Myocyte (in vitro differentiated cells): ENCODE measurements at regions not wholly inside any gene's neighbourhood (a gene's known extent, or its start where the extent isn't known, plus 50 kb on each side); places are given as distances from the start of the nearest gene placed in this dataset.
"Not testable (repeated sequence)": the region's sequence is repeated elsewhere in the genome, so short reads cannot be mapped to it uniquely, and the experiment has no call there.

Source experiments
- DNase-seq: peaks from one replicate; pipeline ENCODE4 v3.0.0-alpha.2; 2012; ENCODE audit warnings: low read depth

DNA sequence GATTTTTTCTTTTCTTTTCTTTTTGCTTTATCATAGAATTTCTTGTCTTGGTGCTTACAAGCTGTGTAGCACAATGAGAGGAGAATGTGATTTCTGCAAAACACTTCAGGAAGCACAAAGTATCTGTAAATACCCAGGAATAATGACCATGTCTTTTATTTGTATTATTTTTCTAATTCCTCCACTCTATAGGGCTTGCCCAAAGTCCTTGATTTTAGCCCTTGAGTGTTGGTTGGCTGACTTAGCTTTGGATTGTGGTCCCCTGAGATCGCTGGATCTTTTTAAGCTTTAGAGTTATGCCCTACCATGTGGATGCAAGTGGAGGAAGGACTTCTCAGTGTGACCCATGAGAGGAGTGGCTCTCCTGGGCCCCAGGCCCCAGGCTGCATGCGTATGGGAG is 52.2 kb downstream of the HOXC4 start:
- DNase-seq, result not testable (repeated sequence)

DNA sequence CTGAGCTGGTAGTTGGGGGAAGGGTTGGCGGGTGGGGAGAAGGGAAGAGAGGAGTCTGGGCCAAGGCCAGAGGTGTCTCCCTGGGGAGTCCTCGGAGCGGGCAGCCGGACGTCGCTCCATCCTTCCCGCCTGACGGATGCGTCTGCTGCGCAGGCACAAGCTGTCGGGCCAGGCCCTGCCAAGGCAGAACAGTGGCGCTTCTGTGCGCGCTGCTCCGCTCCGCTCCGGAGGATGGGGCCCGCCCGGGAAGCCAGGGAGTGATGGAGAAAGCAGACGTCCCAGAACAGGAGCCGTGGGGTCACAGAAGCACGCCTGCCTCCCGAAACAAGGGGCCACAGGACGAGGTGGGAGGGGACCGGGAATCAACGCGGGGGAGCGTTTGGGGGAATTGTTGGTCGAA is 52.6 kb downstream of the HOXC4 start:
- not testable (repeated sequence) for DNase-seq

DNA sequence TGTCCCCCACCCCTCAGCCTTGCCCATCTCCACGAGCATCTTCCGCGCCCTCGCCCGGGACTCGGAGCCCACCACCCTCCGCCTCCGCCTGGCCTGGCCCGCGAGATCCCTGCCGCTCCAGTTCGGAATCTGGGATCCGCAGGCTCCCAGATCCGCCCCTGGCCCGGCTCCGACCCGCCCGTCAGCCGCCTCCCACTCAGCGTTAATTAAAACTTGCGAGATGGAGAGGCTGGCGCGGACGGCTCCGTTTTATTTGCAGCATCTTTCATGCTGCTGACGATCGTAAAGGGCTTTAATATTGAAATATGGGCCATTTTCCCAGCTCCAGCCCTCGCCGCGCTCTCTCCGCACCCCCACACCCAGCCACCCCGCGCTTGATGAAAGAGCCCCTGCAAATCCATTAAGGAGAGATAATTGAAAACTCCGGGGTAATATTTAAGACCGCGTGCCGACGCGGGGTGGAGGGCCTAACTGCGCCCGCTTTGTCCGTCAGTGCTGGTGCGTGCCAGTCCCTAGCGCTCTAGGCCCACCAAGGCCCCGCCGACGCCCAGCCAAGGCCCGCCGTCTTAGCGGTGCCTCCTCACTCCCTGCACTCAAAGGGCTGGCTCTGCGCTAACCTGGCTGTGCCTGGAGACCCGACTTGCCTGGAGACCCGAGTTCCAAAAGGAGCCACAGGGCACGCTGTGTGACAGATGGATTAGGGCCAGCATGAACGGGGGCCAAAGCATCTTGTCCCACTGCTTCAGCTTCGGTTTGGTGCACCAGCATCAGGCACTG is 53.4 kb downstream of the HOXC4 start:
- not testable (repeated sequence) for DNase-seq

DNA sequence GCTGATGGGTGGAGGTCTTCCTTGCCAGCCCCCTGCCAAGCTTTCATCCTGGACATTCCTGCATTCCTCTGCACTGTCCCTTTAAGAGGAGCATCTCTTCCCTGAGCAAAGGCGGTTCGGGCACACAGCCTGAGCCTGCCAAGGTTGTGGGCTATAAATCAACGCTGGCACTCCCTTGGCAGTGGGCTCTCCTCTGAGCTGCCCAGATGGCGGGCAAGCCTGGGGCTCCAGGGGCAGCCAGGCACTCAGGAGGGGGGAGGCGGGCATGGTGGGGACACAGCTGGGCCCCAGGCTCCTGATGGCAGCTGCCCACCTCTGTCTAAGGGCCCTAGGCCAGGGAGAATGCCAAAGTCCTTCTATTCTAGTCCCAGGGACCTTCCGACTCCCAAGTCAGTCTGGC is 58.7 kb downstream of the HOXC4 start:
- DNase-seq, result peak; percentile 66

DNA sequence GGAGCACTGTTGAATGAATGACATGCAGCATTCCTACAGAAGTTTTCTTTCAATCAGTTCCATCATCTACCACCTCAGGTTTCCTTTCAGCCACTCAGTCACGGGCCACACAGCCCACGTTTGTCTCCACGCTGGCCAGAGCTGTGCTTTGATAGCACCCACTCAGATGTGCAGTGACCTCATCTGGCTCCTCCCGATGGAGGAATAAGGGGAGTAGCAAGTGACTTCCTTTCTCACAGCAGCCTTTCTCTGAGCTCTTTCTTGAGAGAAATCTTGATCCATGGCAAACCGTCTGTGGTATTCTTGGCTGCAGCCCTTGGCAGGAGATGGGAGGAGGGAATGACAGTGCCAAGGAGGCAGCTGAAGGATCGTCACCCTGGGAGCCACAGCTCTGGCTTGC is 62.4 kb downstream of the HOXC4 start:
- DNase-seq, result peak; percentile 51

DNA sequence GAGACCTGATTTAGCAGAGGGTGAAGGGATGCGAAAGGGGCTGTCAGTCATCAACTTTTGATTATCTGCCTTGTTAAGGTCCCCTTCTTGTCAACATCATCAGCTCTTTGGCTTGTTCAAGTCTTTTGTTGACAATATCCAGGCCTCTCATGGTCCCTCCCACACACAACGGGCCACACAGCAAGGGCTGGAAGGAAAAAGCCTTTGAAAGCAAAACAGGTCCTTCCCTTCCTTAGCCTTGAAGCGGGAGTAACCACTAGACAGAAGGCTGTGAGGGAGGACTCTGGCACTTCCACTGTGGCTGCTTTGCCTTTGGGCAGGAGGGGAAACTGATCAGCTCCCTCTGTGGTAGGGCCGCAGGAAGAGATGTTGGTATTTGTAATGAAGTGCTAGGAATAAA is 63.8 kb downstream of the HOXC4 start:
- DNase-seq, result not testable (repeated sequence)

DNA sequence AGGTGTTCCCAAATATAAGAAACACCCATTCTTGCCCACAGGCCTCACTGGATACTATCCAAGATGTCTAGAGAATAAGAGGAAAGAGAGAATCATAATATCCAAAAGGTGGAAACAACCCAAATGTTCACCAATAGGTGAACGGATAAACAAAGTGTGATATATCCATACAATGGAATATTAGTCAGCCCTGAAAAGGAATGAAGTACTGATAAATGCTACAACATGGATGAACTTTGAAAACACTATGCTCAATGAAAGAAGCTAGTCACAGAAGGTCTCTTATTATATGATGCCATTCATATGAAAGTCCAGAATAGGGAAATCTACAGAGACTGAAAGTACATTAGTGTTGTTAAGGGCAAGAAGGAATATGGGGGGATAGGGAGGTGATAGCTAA is 65.4 kb downstream of the HOXC4 start:
- DNase-seq, result not testable (repeated sequence)

DNA sequence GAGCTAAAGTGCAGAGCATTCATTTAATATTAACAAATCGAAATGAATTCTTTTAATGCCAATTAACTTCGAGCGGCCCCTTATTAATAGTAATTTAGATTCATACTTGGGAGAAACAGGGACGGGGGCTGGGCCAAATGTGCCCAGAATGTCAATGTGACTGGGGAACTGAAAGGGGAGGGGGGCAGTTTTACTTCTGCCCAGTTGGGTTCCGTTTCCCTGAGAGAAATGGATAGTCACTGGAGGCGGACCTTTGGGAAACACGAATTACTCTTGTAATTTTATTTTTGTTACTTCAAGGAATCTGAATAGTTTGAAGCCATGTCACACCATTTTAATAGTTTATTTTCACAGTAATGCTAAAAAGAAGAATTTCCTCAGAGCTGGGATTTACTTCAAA is 64.8 kb downstream of the SMUG1 start:
- not testable (repeated sequence) for DNase-seq

DNA sequence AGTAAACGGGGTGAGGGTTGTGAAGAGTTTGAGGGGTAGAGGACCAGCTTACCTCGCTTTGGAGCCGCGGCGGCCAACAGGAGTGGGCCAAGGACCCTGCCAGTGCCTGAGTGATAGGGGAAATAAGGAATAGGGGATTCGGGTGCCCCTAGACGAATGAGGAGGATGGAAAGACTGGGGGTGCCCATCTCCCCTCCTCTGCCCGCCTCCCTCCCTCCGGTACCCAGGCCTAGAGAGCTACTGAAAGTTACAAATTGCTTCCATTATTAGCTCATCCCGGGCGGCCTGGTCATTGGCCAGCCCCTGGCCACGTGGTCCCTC is 63.1 kb downstream of the SMUG1 start:
- DNase-seq, result not testable (repeated sequence)

DNA sequence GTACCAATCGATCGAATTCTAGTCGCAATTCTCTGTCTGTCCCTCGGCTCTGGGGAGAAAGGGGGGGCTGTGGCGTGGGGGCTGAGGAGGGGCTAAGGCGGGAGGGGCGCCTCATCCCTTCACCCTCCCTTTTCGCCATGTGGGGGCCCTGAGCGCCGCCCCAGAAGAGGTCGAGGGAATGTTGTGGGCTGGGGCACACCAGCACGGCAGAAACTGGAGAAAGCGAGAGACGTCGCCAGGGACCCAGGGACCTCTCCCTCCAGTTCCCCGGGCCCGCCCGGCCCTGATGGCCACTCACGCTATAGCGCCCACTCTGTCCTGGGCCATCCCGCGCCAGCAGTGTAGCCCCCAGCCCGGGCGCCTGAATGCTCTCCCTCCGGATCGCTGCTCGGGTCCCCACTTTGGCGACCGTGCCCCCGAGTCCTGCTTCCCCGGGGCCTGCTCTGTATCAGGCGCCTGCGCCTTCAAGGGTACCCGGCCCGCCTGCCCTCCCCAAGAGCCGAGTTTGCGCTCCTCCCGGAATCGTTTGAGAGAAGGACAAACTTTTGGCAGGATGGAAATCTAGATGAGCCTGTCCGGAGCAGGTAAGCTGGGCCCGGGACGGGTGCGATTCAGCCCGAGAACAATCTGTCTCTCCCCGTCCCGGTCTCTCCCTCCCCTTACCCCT is 62.6 kb downstream of the SMUG1 start:
- DNase-seq, result peak; percentile 46

DNA sequence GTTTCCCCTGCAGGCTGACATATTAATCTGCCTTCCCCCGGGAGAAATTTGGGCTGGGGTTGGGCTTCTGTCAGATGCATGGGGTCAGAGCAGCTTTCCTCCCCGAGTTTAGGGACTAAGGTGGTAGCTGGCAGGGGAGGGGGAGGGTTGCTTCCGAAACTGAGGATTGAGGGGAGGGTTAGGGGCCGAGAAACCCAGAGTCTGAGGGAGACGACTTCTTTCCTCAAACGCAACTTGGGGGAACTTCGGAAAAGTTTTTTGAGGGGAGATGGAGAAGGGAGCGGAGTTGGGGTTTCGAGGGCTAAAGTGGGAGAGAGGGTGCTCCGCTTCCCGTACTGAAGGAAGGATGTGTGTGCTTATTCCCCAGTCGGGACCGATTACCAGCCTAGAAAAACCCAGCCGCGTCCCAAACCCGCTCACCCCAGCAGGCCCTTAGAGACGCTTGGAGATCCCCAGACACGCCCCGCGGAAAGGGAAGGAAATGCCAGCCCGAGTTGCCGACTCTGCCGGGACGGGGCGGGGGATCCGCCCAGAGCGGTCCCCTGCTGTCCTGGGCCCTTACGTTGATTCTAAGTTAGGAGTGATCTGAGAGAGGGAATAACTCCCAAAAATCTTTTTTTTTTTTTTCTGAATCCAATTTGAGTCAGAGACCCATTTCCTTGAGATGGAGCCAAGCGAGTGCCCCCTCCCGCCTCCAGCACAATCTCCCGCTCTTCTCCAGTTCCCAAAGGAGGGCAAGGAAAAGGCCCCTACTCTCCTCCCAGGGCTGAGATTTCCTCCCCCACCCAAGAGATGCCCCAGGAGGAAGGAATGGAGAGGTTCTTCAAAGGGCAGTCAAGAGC is 61.9 kb downstream of the SMUG1 start:
- DNase-seq, result peak; percentile 71

DNA sequence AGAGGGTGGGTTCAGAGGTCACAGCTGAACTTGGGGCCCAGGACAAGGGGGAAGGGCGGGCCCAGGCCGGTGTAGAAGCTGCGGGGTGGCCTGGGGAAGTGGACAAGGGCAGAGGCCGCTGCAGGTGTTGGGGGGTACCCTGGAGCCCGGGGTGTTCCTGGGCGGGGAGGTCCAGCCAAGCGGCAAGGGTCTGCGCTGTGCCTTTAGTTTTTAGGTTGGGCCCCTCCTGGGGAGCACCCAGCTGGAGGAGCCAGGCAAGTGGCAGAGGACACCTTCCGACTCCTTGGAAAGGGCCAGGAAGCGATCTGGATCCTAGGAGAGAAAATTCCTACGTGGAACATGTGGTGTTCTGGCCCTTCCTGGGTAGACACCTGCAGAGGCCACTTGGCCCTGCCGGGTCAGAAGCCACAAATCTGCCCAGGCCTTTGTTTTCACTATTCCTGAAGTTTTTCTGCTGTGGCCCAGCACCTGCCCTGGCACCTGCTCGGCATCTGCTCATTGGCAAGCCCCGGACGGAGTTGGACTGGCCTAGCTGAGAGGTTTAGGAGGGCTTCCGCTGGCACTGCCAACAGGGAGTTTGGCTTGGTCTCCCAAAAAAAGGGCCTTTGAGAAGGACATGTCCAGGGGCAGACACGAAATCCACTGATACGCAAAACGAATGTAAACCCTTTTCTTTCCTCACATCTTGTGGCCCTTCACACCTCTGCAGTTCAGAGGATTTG is 61.1 kb downstream of the SMUG1 start:
- DNase-seq, result no peak

DNA sequence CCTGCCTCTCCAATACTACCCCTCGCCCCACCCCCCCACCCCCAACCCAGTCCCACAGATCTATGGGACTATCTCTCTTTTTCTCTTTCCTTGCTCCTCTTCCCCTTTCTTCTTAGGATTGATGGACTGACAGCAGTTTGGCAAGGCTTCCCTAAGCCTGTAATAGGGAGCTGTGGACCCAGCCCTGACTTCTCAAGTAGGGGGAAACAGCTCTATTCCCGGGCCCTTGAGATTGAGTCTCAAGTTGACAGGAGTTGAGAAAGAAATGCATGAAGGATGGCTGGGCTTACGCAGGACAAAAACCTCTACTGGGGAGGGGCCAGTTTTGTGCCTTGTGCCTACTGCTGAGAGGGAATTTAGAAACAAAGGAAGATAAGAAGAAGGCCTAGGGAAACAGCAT is 60.4 kb downstream of the SMUG1 start:
- no peak for DNase-seq

DNA sequence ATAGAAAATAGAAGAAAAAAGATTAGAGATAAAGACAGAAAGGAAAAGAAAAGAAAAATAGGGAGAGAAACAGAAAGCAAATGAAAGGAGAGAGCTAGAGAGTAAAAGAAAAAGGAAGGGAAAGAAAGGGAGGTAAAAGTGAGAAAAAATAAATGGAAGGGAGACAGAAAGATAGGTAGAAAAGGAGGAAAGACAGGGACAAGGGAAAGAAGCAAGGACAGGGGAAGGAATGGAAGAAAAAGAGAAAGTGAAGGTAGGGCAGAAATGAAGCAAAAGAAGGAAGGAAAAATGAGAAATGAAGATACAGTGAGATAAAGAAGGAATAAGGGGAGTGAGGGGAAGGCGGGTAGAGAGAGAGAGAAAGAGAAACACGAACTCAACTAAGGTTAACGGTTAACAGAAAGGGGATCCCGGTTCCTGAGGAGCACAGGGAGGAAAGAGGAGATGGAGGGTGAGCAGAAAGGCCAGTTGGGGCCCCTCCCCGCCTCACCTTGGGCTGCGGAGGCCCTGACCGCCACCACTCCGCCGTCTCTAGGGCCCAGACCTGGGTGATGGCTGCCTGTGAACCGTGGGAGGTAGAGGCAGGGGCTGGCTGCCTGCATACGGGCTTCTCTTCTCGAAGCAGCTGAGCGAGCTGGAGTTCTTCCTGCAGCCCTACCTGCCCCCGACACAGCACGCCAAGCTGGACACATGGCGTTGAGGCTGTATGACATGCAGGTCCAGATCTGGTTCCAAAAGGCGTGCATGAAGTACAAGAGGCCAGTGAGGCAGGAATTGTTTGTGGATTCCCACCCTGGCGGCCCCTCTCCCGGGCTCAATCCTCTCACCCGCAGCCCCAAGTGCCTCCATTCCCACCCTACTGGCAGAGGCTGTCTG is 59.5 kb downstream of the SMUG1 start:
- DNase-seq, result no peak
